Mesendoderm (in vitro differentiated cells): ENCODE measurements at regions not wholly inside any gene's neighbourhood (a gene's known extent, or its start where the extent isn't known, plus 50 kb on each side); places are given as distances from the start of the nearest gene placed in this dataset.

Experiments used
- DNase-seq: peaks from one replicate; pipeline ENCODE4 v3.0.0; 2013
- H2AK5ac ChIP-seq: 2 replicates; pipeline ENCODE4 v1.6.1; 2013; ENCODE audit warnings: low read length, inconsistent platforms
- H2BK120ac ChIP-seq: 2 replicates; pipeline ENCODE4 v1.6.1; 2013; ENCODE audit warnings: low read depth, mild to moderate bottlenecking, low read length, moderate library complexity, mixed read lengths
- H2BK15ac ChIP-seq: replicated peaks from 2 replicates; pipeline ENCODE4 v1.6.1; 2013; ENCODE audit warnings: low read depth, mild to moderate bottlenecking, moderate library complexity
- H2BK5ac ChIP-seq: 2 replicates; pipeline ENCODE4 v1.6.1; 2013; ENCODE audit warnings: low read length, inconsistent platforms
- H3K18ac ChIP-seq: 2 replicates; pipeline ENCODE4 v1.6.1; 2013; ENCODE audit warnings: mild to moderate bottlenecking, low read length, mixed read lengths
- H3K23ac ChIP-seq: one replicate; pipeline ENCODE4 v1.6.1; 2013; ENCODE audit warnings: low read length
- H3K27ac ChIP-seq: 2 replicates; pipeline ENCODE4 v1.5.1; 2013; ENCODE audit warnings: low read depth, mild to moderate bottlenecking, inconsistent platforms, low read length, moderate library complexity
- H3K27me3 ChIP-seq: 2 replicates; pipeline ENCODE4 v1.6.1; 2013; ENCODE audit warnings: low read length, control low read depth, mild to moderate bottlenecking, inconsistent platforms; ENCODE audit not compliant: insufficient read depth, poor library complexity
- H3K36me3 ChIP-seq: 2 replicates; pipeline ENCODE4 v1.6.1; 2013; ENCODE audit warnings: low read length, inconsistent platforms; ENCODE audit not compliant: control insufficient read depth, insufficient read depth
- H3K4ac ChIP-seq: one replicate; pipeline ENCODE4 v1.6.1; 2013; ENCODE audit warnings: low read depth, mild to moderate bottlenecking, low read length, moderate library complexity
- H3K4me1 ChIP-seq: 2 replicates; pipeline ENCODE4 v1.6.1; 2013; ENCODE audit warnings: low read depth, low read length, inconsistent platforms; ENCODE audit not compliant: control insufficient read depth
- H3K4me2 ChIP-seq: 2 replicates; pipeline ENCODE4 v1.6.1; 2013; ENCODE audit warnings: low read length
- H3K4me3 ChIP-seq: 2 replicates; pipeline ENCODE4 v1.5.1; 2013; ENCODE audit warnings: mild to moderate bottlenecking, low read length
- H3K56ac ChIP-seq: one replicate; pipeline ENCODE4 v1.6.1; 2013; ENCODE audit warnings: low read length
- H3K79me1 ChIP-seq: 2 replicates; pipeline ENCODE4 v1.6.1; 2013; ENCODE audit warnings: low read length, inconsistent platforms
- H3K79me2 ChIP-seq: 2 replicates; pipeline ENCODE4 v1.6.1; 2013; ENCODE audit warnings: mild to moderate bottlenecking, low read length; ENCODE audit not compliant: control insufficient read depth, insufficient read depth
- H3K9ac ChIP-seq: 2 replicates; pipeline ENCODE4 v1.6.1; 2013; ENCODE audit warnings: low read length, inconsistent platforms
- H4K5ac ChIP-seq: one replicate; pipeline ENCODE4 v1.6.1; 2013; ENCODE audit warnings: low read length
- H4K8ac ChIP-seq: one replicate; pipeline ENCODE4 v1.6.1; 2013; ENCODE audit warnings: low read depth, mild to moderate bottlenecking, control low read depth, low read length, moderate library complexity
- WGBS: extraction: QIAGEN DNeasy Blood & Tissue Kit; methylation state at CpG from one replicate; pipeline ENCODE4 v1.1.7; 2013; ENCODE audit warnings: low lambda C conversion rate, missing lambda C conversion rate; ENCODE audit not compliant: insufficient coverage; ENCODE audit errors: extremely low coverage; 5-methylcytosine and 5-hydroxymethylcytosine counted together

DNA sequence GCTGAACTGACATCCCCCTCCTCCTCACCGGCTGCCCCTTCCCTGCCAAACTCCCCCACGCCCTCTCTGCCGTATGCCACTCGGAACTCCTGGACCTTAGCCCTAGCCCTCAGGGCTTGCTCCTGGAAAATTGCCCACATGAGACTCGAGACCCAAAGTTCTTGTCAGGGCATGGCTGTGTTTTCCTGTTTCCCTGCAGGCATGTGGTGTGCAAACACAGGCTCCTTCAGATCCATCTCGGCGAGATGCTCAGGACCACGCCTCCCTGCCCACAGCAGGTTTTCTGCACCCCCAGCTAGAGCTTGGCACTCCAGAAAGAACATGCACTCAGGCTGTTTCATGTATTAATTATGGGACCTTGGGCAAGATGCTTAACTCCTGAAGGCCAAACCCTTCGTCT is 1480.4 kb downstream of the BRD1 start:
- DNase-seq, result no peak
- no CpG with 5 or more reads among the region's 9 CpGs for WGBS

DNA sequence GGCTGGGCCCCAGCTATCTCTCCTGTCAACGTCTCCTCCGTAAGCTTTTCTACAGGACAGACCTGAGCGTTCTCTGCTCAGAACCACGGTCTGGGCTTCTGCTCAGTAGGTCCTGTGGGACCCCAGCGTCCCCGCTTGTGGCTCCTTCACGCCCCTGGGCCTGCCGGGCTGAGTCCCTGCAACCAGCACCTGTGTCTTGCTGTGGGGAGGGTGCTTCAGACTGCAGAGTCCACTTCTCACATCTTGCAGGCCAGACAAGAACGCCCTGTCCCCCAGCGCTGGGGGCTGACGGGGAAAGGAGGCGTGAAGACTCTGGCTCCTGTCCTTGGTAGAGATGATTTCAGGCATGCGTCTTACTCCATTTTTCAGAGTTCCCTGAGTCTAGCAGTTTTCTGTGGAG is 1480.8 kb downstream of the BRD1 start:
- no peak overlapping the region for H3K4me2 ChIP-seq

More for the DNA sequence above, 1480.4 kb downstream of the BRD1 start:
- Histone ChIP-seq H3K27me3 (no peaks in the 10 kb centered on the region), H3K4me2 (no peak overlapping the region), H2BK15ac (no peak overlapping the region), H3K4me1 (no peaks in the 10 kb centered on the region), H3K4me3 (no peak overlapping the region), H3K18ac (no peak overlapping the region), H3K9ac (no peak overlapping the region), H4K5ac (no peak overlapping the region), H3K79me1 (no peaks in the 10 kb centered on the region), H3K23ac (no peak overlapping the region), H3K27ac (no peak overlapping the region), H3K56ac (no peak overlapping the region), H2AK5ac (no peak overlapping the region), H2BK120ac (no peak overlapping the region), H4K8ac (no peak overlapping the region), H3K79me2 (no peaks in the 10 kb centered on the region), H3K4ac (no peak overlapping the region), H3K36me3 (no peaks in the 10 kb centered on the region), H2BK5ac (no peak overlapping the region)

DNA sequence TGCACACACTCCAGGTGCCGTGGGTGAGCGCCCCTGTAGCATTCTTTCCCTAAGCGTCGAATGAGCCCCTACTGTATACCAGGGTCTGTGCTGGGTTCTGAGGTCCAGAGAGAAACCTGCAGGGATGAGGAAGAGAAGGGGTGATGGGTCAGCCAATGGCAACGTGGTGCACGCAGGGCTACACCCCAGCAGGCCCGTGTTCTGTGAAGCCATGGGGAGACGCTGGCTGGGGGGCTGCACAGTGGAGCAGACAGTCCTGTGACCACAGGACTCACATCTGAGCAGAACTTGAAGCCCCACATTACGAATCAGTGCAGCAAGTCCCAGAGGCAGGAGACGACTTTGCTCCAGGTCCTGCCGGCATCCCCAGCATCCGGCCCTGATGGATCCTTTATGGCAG is 1481.4 kb downstream of the BRD1 start:
- no CpG with 5 or more reads among the region's 12 CpGs for WGBS
- no peaks in the 10 kb centered on the region for H3K4me1 ChIP-seq
- no peak overlapping the region for H3K18ac ChIP-seq
- no peaks in the 10 kb centered on the region for H3K27me3 ChIP-seq
- no peak overlapping the region for H2BK5ac ChIP-seq
- no peak overlapping the region for H3K4me3 ChIP-seq
- no peak overlapping the region for H4K8ac ChIP-seq
- no peak overlapping the region for H2BK15ac ChIP-seq
- no peak for DNase-seq
- H3K36me3 ChIP-seq, result no peaks in the 10 kb centered on the region
- H3K23ac ChIP-seq, result no peak overlapping the region
- no peak overlapping the region for H3K4ac ChIP-seq
- H3K56ac ChIP-seq, result no peak overlapping the region
- H2AK5ac ChIP-seq, result no peak overlapping the region
- no peak overlapping the region for H3K4me2 ChIP-seq
- no peak overlapping the region for H2BK120ac ChIP-seq
- no peaks in the 10 kb centered on the region for H3K79me2 ChIP-seq
- H3K9ac ChIP-seq, result no peak overlapping the region
- no peaks in the 10 kb centered on the region for H3K79me1 ChIP-seq
- no peak overlapping the region for H3K27ac ChIP-seq
- no peak overlapping the region for H4K5ac ChIP-seq

More for the DNA sequence above, 1480.8 kb downstream of the BRD1 start:
- Histone ChIP-seq H3K4me3 (no peak overlapping the region), H3K18ac (no peak overlapping the region), H2BK120ac (no peak overlapping the region), H2BK15ac (no peak overlapping the region), H2AK5ac (no peak overlapping the region), H3K4ac (no peak overlapping the region), H3K23ac (no peak overlapping the region), H3K27me3 (no peaks in the 10 kb centered on the region), H3K4me1 (no peaks in the 10 kb centered on the region), H2BK5ac (no peak overlapping the region), H3K36me3 (no peaks in the 10 kb centered on the region), H3K56ac (no peak overlapping the region), H3K27ac (no peak overlapping the region), H3K9ac (no peak overlapping the region), H4K8ac (no peak overlapping the region), H3K79me2 (no peaks in the 10 kb centered on the region), H3K79me1 (no peaks in the 10 kb centered on the region), H4K5ac (no peak overlapping the region)
- WGBS, result no CpG with 5 or more reads among the region's 13 CpGs
- no peak for DNase-seq

DNA sequence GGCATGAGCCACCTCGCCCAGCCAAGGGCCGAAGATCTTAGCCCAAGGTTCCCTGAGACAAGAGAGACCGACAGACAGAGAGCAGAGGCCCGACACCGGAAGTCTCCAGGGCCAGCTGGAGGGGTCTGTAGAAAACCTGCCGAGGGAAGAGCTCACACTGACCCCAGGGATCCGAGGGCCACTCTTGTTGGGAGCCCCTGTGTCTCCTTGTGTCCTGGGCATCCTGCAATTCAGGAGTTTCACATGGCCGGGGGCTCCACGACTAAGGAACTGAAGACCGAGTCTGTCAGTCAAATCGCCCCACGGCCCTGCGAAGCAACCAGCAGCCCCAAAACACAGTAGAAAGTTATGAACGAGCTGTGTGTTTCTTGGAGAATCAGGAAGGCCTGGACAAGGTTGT is 1482.0 kb downstream of the BRD1 start:
- no peak overlapping the region for H3K27ac ChIP-seq

DNA sequence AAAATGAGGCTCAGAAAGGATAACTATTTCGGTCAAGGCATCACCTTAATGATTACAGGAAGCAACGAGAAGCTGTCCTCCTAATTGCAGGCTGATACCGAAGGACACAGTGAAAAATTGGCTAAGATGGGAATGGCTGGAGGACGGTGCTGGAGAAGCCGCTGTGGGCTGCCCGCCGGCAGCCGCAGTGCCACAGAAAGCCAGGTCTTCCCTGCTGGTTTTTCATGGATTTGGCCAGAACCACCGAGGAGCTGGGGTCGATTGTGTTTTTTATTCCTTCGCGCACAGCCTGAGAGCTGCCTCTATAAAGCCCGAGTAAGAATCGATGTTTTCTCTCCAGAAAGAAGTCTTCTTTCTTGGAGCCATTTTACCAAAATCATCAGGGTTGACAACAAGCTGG is 1484.2 kb downstream of the BRD1 start:
- H2BK5ac ChIP-seq, result no peak overlapping the region
- no peak overlapping the region for H3K4me3 ChIP-seq
- H2AK5ac ChIP-seq, result no peak overlapping the region
- no peak overlapping the region for H2BK120ac ChIP-seq
- H3K27me3 ChIP-seq, result no peaks in the 10 kb centered on the region
- H3K79me2 ChIP-seq, result no peaks in the 10 kb centered on the region
- no peak overlapping the region for H3K27ac ChIP-seq
- no peak overlapping the region for H4K5ac ChIP-seq
- H3K4ac ChIP-seq, result no peak overlapping the region
- DNase-seq, result no peak
- no peak overlapping the region for H3K18ac ChIP-seq
- H3K79me1 ChIP-seq, result no peaks in the 10 kb centered on the region
- H3K4me2 ChIP-seq, result no peak overlapping the region
- no peaks in the 10 kb centered on the region for H3K4me1 ChIP-seq
- H3K56ac ChIP-seq, result peak overlapping the region; percentile 31
- no peak overlapping the region for H3K9ac ChIP-seq
- H2BK15ac ChIP-seq, result no peak overlapping the region
- no CpG with 5 or more reads among the region's 14 CpGs for WGBS
- no peak overlapping the region for H3K23ac ChIP-seq
- no peak overlapping the region for H4K8ac ChIP-seq
- H3K36me3 ChIP-seq, result no peaks in the 10 kb centered on the region

More for the DNA sequence above, 1482.0 kb downstream of the BRD1 start:
- no peaks in the 10 kb centered on the region for H3K79me1 ChIP-seq
- H3K27me3 ChIP-seq, result no peaks in the 10 kb centered on the region
- no peak overlapping the region for H2BK15ac ChIP-seq
- H3K79me2 ChIP-seq, result no peaks in the 10 kb centered on the region
- H4K5ac ChIP-seq, result no peak overlapping the region
- DNase-seq, result no peak
- H3K4ac ChIP-seq, result no peak overlapping the region
- H2BK5ac ChIP-seq, result no peak overlapping the region
- H3K18ac ChIP-seq, result no peak overlapping the region
- no peaks in the 10 kb centered on the region for H3K36me3 ChIP-seq
- no peak overlapping the region for H2BK120ac ChIP-seq
- no peak overlapping the region for H2AK5ac ChIP-seq
- no peak overlapping the region for H4K8ac ChIP-seq
- H3K4me1 ChIP-seq, result no peaks in the 10 kb centered on the region
- H3K4me2 ChIP-seq, result no peak overlapping the region
- no peak overlapping the region for H3K4me3 ChIP-seq
- no CpG with 5 or more reads among the region's 14 CpGs for WGBS
- no peak overlapping the region for H3K9ac ChIP-seq
- no peak overlapping the region for H3K23ac ChIP-seq
- H3K56ac ChIP-seq, result no peak overlapping the region

DNA sequence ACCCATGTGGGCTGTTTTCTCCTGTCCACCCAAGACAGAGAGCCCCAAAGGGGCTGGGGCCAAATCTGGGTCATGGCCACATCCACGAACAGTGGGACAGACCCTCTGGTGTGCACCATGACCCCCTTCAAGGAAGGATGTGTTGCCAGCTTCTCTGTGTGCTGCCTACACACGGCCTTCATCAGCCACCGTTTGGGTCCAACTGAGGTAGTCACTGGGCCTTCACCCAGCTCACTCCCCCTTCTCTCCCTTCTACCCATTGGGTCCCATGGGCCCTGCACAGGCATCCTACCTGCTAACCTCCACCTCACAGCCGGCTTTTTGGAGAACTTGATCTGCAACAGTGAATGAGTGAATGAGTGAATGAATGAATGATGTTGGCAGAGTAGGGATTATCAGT is 1484.9 kb downstream of the BRD1 start:
- Histone ChIP-seq H3K4me1 (no peaks in the 10 kb centered on the region), H3K79me2 (no peaks in the 10 kb centered on the region), H4K5ac (no peak overlapping the region), H3K4me3 (no peak overlapping the region), H3K27me3 (no peaks in the 10 kb centered on the region), H2AK5ac (no peak overlapping the region), H3K23ac (no peak overlapping the region), H3K79me1 (no peaks in the 10 kb centered on the region), H3K27ac (no peak overlapping the region), H3K56ac (no peak overlapping the region), H3K36me3 (no peaks in the 10 kb centered on the region), H3K4ac (no peak overlapping the region), H3K18ac (no peak overlapping the region), H4K8ac (no peak overlapping the region), H2BK5ac (no peak overlapping the region), H3K9ac (no peak overlapping the region), H2BK120ac (no peak overlapping the region), H2BK15ac (no peak overlapping the region), H3K4me2 (no peak overlapping the region)
- no CpG with 5 or more reads among the region's 4 CpGs for WGBS
- DNase-seq, result no peak
